IMR-90 (cell line): ENCODE measurements at regions not wholly inside any gene's neighbourhood (a gene's known extent, or its start where the extent isn't known, plus 50 kb on each side); places are given as distances from the start of the nearest gene placed in this dataset.

Experiments used
- BHLHE40 ChIP-seq: fragments of 150-350 bp; IDR thresholded peaks from 2 replicates; pipeline ENCODE4 v1.6.1; 2016; ENCODE audit warnings: mild to moderate bottlenecking, low read depth, low read length
- CEBPB ChIP-seq: IDR thresholded peaks from 2 replicates; pipeline ENCODE4 v1.6.1; 2012; ENCODE audit warnings: low read depth, low read length, improper control_type of control experiment
- CTCF ChIP-seq: conservative IDR thresholded peaks from 2 replicates; pipeline ENCODE4 v1.5.1; 2012; ENCODE audit warnings: mild to moderate bottlenecking, low read depth, low read length, improper control_type of control experiment
- FOS ChIP-seq: fragments of 150-350 bp; IDR thresholded peaks from 2 replicates; pipeline ENCODE4 v1.6.1; 2016; ENCODE audit warnings: low read depth, low read length
- POLR2A ChIP-seq: IDR thresholded peaks from 2 replicates; pipeline ENCODE4 v1.6.1; 2012; ENCODE audit warnings: mild to moderate bottlenecking, low read depth, low read length
- RAD21 ChIP-seq: IDR thresholded peaks from 2 replicates; pipeline ENCODE4 v1.6.1; 2012; ENCODE audit warnings: low read length, improper control_type of control experiment
- RFX5 ChIP-seq: IDR thresholded peaks from 2 replicates; pipeline ENCODE4 v1.8.0; 2012; ENCODE audit warnings: low read depth, mild to moderate bottlenecking, low read length, moderate library complexity

- TF ChIP-seq CTCF = no peak
- TF ChIP-seq POLR2A = no peak
- no peak for TF ChIP-seq RFX5
- TF ChIP-seq RAD21 = no peak
- TF ChIP-seq FOS = no peak
- no peak for TF ChIP-seq CEBPB
- TF ChIP-seq BHLHE40 = no peak
Measured at GRCh38 chr11:37038911-37039310, 440.9 kb upstream of the RAG2 start.
